ENCODE measurements at regions not wholly inside any gene's neighbourhood (a gene's known extent, or its start where the extent isn't known, plus 50 kb on each side); places are given as distances from the start of the nearest gene placed in this dataset.

DNA sequence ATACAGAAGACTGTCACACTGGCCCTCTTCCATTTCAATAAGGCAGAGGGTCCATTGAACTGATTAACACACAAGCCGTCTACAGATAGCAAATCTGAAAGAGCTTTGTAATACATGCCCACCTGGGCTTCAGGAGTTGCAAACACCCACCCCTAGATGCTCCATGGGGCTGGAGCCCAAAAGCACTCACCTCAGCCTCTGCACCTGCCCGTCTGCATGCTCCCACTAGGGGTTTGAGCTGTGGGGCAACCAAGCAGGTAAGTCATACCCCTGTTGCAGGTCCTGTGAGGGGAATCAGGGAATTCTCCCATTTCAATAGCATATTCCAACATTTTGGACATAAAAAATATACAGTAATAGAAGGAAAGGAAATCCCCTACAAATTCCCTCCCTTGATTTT lies 243.0 kb upstream of the KCNIP4 start:
- TF ChIP-seq TEAD4 (IDR thresholded peaks at IDR 0.05; ENCODE audit: borderline replicate concordance, insufficient read depth) (no peak), RFX5 (IDR thresholded peaks at IDR 0.05; ENCODE audit: low read length) (no peak), POLR2AphosphoS5 (IDR thresholded peaks at IDR 0.05; ENCODE audit: low read depth, low read length) (no peak), YY1 (IDR thresholded peaks at IDR 0.05; ENCODE audit: low read depth) (no peak), RAD21 (IDR thresholded peaks at IDR 0.05; ENCODE audit: low read length) (no peak), RXRA (IDR thresholded peaks at IDR 0.05; ENCODE audit: borderline replicate concordance, low read depth) (no peak), RCOR1 (IDR thresholded peaks at IDR 0.05; ENCODE audit: low read length) (no peak), SMC3 (IDR thresholded peaks at IDR 0.05; ENCODE audit: low read depth, low read length) (no peak), EP300 (IDR thresholded peaks at IDR 0.05; ENCODE audit: borderline replicate concordance in 1 of 2, low read depth in 1 of 2, low read length in 1 of 2) (no peak), SIN3A (IDR thresholded peaks at IDR 0.05; ENCODE audit: borderline replicate concordance, low read depth, low read length) (no peak)
- TF ChIP-seq, protein P1, sequence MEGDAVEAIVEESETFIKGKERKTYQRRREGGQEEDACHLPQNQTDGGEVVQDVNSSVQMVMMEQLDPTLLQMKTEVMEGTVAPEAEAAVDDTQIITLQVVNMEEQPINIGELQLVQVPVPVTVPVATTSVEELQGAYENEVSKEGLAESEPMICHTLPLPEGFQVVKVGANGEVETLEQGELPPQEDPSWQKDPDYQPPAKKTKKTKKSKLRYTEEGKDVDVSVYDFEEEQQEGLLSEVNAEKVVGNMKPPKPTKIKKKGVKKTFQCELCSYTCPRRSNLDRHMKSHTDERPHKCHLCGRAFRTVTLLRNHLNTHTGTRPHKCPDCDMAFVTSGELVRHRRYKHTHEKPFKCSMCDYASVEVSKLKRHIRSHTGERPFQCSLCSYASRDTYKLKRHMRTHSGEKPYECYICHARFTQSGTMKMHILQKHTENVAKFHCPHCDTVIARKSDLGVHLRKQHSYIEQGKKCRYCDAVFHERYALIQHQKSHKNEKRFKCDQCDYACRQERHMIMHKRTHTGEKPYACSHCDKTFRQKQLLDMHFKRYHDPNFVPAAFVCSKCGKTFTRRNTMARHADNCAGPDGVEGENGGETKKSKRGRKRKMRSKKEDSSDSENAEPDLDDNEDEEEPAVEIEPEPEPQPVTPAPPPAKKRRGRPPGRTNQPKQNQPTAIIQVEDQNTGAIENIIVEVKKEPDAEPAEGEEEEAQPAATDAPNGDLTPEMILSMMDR (IDR thresholded peaks at IDR 0.05) = no peak
- TF ChIP-seq, protein P2, sequence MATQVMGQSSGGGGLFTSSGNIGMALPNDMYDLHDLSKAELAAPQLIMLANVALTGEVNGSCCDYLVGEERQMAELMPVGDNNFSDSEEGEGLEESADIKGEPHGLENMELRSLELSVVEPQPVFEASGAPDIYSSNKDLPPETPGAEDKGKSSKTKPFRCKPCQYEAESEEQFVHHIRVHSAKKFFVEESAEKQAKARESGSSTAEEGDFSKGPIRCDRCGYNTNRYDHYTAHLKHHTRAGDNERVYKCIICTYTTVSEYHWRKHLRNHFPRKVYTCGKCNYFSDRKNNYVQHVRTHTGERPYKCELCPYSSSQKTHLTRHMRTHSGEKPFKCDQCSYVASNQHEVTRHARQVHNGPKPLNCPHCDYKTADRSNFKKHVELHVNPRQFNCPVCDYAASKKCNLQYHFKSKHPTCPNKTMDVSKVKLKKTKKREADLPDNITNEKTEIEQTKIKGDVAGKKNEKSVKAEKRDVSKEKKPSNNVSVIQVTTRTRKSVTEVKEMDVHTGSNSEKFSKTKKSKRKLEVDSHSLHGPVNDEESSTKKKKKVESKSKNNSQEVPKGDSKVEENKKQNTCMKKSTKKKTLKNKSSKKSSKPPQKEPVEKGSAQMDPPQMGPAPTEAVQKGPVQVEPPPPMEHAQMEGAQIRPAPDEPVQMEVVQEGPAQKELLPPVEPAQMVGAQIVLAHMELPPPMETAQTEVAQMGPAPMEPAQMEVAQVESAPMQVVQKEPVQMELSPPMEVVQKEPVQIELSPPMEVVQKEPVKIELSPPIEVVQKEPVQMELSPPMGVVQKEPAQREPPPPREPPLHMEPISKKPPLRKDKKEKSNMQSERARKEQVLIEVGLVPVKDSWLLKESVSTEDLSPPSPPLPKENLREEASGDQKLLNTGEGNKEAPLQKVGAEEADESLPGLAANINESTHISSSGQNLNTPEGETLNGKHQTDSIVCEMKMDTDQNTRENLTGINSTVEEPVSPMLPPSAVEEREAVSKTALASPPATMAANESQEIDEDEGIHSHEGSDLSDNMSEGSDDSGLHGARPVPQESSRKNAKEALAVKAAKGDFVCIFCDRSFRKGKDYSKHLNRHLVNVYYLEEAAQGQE (IDR thresholded peaks at IDR 0.05; ENCODE audit: low read depth, low read length) = no peak
- TF ChIP-seq, protein P3, sequence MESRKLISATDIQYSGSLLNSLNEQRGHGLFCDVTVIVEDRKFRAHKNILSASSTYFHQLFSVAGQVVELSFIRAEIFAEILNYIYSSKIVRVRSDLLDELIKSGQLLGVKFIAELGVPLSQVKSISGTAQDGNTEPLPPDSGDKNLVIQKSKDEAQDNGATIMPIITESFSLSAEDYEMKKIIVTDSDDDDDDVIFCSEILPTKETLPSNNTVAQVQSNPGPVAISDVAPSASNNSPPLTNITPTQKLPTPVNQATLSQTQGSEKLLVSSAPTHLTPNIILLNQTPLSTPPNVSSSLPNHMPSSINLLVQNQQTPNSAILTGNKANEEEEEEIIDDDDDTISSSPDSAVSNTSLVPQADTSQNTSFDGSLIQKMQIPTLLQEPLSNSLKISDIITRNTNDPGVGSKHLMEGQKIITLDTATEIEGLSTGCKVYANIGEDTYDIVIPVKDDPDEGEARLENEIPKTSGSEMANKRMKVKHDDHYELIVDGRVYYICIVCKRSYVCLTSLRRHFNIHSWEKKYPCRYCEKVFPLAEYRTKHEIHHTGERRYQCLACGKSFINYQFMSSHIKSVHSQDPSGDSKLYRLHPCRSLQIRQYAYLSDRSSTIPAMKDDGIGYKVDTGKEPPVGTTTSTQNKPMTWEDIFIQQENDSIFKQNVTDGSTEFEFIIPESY (IDR thresholded peaks at IDR 0.05; ENCODE audit: borderline replicate concordance, low read depth) = no peak
